Inflammatory macrophage treated with lipopolysaccharide for 4 hours (primary cell): ENCODE measurements at regions not wholly inside any gene's neighbourhood (a gene's known extent, or its start where the extent isn't known, plus 50 kb on each side); places are given as distances from the start of the nearest gene placed in this dataset.
"Not testable (repeated sequence)": the region's sequence is repeated elsewhere in the genome, so short reads cannot be mapped to it uniquely, and the experiment has no call there.

Source experiments
- DNase-seq: peaks from one replicate; pipeline ENCODE4 v3.0.0-alpha.2; 2020

GRCh38 chr14:37787879-37788494 is 192.6 kb downstream of the TTC6 start:
- DNase-seq = no peak

GRCh38 chr14:37791384-37792036 is 196.1 kb downstream of the TTC6 start:
- DNase-seq = no peak

- DNase-seq = no peak
Observed at GRCh38 chr14:37792124-37792523, 196.7 kb downstream of the TTC6 start.

GRCh38 chr14:37796703-37797416 is 201.4 kb downstream of the TTC6 start:
- DNase-seq = no peak

GRCh38 chr14:37797675-37798074 is 202.2 kb downstream of the TTC6 start:
- DNase-seq = no peak

- no peak for DNase-seq
Observed at GRCh38 chr14:37807722-37808121, 212.3 kb downstream of the TTC6 start.

GRCh38 chr14:37810094-37810801 is 214.8 kb downstream of the TTC6 start:
- no peak for DNase-seq

- no peak for DNase-seq
Observed at GRCh38 chr14:37813732-37814131, 218.3 kb downstream of the TTC6 start.

GRCh38 chr14:37816135-37816534 is 220.7 kb downstream of the TTC6 start:
- no peak for DNase-seq

- DNase-seq = no peak
Observed at GRCh38 chr14:37816743-37817295, 221.4 kb downstream of the TTC6 start.

GRCh38 chr14:37819155-37820015 is 224.0 kb downstream of the TTC6 start:
- no peak for DNase-seq

- DNase-seq = not testable (repeated sequence)
Observed at GRCh38 chr14:37820810-37821209, 225.4 kb downstream of the TTC6 start.

- no peak for DNase-seq
Observed at GRCh38 chr14:37824939-37825712, 229.7 kb downstream of the TTC6 start.

GRCh38 chr14:37826869-37827268 is 231.4 kb downstream of the TTC6 start:
- no peak for DNase-seq

- DNase-seq = no peak
Observed at GRCh38 chr14:37830271-37830670, 234.8 kb downstream of the TTC6 start.

- DNase-seq = no peak
Observed at GRCh38 chr14:37834275-37834674, 238.8 kb downstream of the TTC6 start.

- not testable (repeated sequence) for DNase-seq
Observed at GRCh38 chr14:37838778-37839177, 243.3 kb downstream of the TTC6 start.

GRCh38 chr14:37841039-37841438 is 245.6 kb downstream of the TTC6 start:
- not testable (repeated sequence) for DNase-seq

GRCh38 chr14:37842106-37842505 is 246.7 kb downstream of the TTC6 start:
- no peak for DNase-seq

- DNase-seq = no peak
Observed at GRCh38 chr14:37843954-37844607, 248.7 kb downstream of the TTC6 start.

GRCh38 chr14:37844614-37845013 is 249.2 kb downstream of the TTC6 start:
- DNase-seq = no peak
